COLO668 (cell line): ENCODE measurements at regions not wholly inside any gene's neighbourhood (a gene's known extent, or its start where the extent isn't known, plus 50 kb on each side); places are given as distances from the start of the nearest gene placed in this dataset.

ENCODE experiments used
- DNase-seq: peaks from one replicate; lab custom pipeline; 2025; ENCODE audit not compliant: unreplicated experiment; lab: John Stamatoyannopoulos, UW

GRCh38 chr1:218863987-218864386 lies 309.7 kb upstream of the LYPLAL1 start:
- no peak for DNase-seq

DNA sequence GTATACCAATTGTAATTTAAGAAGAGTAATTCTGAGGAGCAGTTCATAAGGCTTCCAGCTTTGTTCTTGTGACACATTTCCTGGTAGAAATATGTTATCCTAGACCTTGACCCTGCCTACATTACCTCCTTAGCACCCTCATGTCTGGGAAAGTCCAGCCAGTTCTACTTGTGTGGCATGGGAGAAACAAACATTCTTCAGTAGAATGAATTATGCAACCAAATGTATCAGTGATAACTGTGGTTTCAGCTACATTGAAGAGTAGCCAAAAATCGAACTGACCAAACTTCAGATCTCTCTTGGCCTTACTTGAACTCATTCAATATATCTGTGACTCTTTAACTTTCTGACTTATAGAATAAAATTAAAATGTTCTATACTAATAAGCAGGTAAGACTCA lies 308.1 kb upstream of the LYPLAL1 start:
- no peak for DNase-seq

- DNase-seq, result no peak
Observed at GRCh38 chr1:218866507-218866906, 307.2 kb upstream of the LYPLAL1 start.

- no peak for DNase-seq
Observed at GRCh38 chr1:218867066-218867465, 306.6 kb upstream of the LYPLAL1 start.

- DNase-seq, result no peak
Observed at GRCh38 chr1:218867941-218868626, 305.6 kb upstream of the LYPLAL1 start.

DNA sequence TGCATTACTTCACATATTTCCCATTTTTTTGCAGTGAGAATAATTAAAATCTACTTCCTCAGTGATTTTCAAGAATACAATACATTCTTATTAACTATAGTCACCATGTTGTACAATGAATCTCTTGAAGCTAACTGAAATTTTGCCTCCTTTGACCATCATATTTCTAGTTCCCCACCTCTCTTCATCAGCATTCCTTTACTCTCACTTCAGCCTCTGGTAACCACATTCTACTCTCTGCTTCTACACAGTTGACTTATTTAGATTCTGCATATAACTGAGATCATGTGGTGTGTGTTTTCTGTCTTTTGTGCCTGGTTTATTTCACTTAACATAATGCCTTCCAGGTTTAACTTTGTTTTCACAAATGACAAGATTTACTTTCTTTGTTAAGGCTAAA lies 304.4 kb upstream of the LYPLAL1 start:
- DNase-seq, result no peak

- DNase-seq, result no peak
Observed at GRCh38 chr1:218872026-218872425, 301.7 kb upstream of the LYPLAL1 start.

GRCh38 chr1:218872928-218873327 lies 300.8 kb upstream of the LYPLAL1 start:
- DNase-seq, result no peak

DNA sequence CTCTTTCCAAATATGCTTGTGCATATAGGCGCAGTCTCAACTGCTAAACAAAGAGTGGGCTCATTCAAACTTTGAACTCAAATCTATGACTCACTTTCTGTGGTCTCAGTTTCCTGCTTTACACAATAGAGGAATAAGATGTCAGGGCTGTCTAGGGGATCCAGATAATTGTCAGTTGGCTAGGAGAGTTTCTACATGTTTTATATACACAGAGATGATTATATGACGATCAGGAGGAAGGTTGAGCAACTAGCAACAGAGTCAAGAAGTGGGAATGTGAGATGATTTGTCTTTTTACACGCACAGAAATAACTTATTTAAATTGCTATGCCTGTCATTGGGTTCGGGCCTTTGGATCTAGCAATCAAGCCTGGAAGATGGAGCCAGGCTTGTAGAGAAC lies 299.4 kb upstream of the LYPLAL1 start:
- DNase-seq, result no peak

GRCh38 chr1:218874801-218875400 lies 298.8 kb upstream of the LYPLAL1 start:
- DNase-seq, result no peak

GRCh38 chr1:218878369-218878768 lies 295.3 kb upstream of the LYPLAL1 start:
- no peak for DNase-seq

DNA sequence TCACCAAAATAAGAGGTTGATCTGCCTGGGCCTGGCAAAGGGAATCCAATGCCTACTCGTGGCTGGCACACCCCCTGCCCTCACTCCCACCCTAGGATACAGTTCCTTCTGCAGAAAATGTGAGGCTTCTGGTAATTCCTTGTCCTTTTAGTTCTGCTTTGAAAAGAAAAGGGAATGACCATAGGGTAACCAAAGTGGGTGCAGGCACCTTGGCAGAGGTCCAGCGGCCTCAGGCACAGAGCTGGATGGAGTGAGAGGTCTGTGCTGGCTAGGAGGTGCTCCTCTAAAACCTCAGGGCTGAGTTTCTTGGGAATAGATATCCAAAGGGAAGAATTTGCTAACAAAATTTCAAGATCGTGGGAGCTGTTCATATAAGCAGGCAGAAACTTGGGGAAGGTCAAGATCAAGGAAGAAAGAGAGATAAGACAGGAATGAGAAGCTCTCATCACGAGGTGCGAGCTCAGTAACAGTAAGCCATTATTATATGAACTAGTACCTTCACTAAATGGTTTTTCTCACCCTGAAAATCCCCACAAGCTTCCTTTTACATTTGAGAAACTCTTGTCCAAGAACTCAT lies 293.1 kb upstream of the LYPLAL1 start:
- no peak for DNase-seq

DNA sequence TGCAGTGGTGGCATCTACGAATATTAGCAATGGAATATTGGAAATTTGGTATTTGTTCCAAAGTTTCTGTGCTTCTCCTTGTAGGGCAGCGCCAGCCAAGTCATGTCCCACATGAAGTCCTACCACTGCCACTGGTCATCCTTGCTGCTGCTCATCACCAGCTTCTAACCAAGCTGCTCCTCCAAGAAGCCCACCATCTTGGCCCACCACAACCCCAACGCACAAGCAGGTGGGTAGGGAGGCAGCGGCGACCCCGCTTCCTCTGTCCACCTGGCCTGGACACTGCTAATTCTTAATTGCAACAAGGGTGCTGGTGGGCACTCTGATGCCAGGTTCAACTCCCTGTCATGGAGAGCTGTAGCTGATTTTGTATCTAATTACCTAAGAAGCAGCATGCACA lies 291.2 kb upstream of the LYPLAL1 start:
- no peak for DNase-seq

DNA sequence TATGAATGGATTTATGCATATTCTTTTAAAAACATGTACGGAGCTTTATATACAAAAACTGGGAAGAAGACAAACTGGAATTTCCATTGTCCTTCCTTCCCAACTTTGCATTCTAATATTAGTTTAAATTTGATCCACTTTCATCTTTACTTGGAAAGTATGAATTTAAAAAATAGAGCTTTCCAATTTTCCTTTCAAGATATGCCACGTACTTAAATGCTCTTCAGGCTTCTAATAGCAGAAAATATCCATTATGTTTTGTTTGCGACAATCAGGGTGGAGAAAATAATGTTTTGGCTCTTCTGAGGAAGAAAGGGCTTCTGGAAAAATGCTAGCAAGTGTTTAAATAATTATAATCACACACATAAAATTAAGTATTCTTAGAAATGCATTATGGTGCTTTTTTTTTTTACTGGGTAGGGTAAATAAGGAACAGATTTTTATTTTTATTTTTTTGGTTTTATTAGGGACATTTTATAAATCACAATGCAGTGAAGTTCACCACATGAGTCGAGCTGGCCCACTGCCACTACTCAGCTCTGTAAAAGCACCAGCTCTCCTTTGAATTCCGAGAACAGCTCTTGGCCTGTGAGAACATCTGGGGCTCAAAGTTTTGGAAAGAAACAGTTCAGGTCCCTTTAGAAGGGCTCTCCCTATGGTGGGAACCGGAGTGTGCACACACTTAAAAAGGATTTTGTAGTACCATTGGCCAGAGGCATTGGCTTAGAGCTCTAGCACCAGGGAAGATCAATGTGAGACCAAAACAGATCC lies 287.4 kb upstream of the LYPLAL1 start:
- no peak for DNase-seq

DNA sequence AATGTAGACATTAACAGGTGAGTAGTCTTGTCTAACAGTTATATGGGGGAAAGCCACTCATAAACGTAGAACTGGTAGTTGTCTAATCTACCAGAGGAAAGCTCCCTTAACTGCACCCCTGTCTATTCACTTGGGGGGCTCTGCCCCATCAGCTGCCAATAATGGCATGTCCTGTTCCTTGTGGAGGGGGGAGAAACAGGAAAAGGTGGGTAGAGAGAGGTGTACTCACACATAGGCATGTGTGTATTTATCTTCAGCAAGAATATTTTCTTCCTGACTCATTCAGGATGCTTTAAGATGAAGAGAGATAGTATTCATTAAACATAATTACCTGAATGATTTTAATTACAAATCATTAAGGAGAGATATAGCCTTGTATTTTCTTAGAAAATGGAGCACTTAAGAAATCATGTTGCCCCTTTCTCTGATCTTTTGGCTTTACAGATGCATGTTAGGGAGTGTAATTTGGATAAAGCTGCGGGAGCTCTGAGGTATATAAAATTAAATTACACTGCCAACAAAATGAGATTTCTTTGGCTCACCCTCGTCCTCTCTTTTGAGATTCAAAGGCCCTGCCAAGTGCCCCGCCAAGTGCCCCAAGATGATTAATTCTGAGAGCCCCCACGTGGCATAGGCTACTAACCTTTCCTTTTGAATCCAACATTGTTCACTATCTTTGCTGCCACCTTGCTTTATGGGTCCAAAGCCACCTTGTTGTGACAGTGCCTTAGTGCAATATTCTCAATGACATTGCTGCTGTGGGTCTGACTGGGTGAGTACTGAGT lies 286.3 kb upstream of the LYPLAL1 start:
- no peak for DNase-seq

DNA sequence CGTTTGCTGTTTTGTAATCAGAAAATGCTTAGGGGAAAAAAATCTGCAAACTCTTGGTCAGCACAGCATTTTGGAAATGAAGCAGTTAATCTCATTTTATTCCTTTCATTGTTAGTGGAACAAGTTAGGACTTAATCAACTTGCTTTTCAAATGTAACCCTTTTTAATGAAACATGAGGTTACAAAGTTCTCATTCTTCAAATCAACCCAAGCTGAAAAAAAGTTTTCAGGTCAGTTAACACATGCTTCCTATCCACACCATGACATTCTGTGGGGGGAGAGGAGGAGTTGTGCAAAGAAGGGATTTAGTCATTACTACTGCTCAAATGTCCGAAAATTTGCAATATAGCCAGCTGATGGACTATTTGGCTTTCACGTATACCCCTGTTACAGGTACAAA lies 283.2 kb upstream of the LYPLAL1 start:
- DNase-seq, result no peak

DNA sequence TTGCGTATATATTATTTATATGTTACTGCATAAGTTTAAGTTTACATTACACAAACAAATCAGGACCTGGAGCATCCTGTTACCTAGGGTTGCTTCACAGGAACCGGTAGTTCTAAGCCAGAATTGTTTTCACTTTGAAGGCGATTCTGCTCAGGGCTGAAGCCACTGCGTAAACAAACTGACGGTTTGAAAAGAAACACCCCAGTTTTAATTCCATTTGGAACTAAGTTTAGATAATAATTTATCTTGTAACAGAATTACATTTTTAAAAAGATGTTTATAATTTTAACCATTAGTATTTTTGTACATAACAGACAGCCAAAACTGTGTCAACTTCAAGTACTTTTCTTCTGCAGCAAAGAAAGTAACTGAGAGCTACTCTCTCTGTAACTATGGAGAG lies 282.1 kb upstream of the LYPLAL1 start:
- no peak for DNase-seq

- DNase-seq, result no peak
Observed at GRCh38 chr1:218895064-218895587, 278.6 kb upstream of the LYPLAL1 start.

GRCh38 chr1:218896202-218896601 lies 277.5 kb upstream of the LYPLAL1 start:
- DNase-seq, result no peak

DNA sequence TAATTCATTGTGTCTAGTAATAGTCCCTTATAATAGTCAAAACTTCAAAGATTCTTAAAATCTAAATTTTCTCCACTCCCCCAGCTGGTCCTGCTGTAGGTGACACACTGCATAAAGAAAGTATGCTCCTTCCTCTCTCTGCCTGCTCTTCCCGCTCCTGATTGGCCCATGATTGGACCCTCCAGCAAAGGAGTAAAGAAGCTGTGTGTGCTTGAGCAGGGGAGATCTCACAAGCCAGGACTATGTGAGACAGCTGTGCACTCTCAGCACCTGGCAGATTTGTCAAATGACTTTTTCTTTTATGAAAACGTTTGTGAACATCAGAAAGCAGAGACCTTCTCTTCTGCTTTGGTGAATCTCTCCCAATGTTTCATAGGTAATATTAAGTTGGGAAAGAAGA lies 274.8 kb upstream of the LYPLAL1 start:
- DNase-seq, result no peak

DNA sequence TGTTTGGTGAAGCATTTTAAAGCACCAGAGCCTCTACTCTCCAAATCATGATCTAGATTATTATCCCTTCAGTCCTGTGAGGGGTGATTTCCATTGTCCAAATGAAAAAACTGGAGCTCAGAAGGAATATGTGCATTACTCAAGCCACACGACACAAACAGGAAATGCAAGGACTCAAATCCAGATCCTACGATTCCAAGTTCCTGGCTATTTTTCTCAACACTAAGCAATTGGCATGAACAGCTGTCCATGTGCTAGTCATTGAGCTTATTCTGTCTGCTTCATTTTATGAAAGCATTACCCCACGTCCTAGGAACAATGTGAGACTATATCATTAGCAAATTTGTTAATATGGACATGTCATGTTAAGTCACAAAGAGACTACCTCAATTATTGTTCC lies 273.1 kb upstream of the LYPLAL1 start:
- DNase-seq, result no peak
